DND-41 (cell line): ENCODE measurements at regions not wholly inside any gene's neighbourhood (a gene's known extent, or its start where the extent isn't known, plus 50 kb on each side); places are given as distances from the start of the nearest gene placed in this dataset.
A peak's percentile ranks its signal among the peaks of the same experiment; 100 is the strongest.

Source experiments
- ATAC-seq: fragments of 200-7000 bp; cut with Tn5 transposase; 3 replicates; pipeline ENCODE4 v1.9.1; 2021; ENCODE audit warnings: low read depth; ENCODE audit not compliant: insufficient read depth
- DNase-seq: peaks from one replicate; pipeline ENCODE4 v3.0.0-alpha.2; 2020
- H2AFZ ChIP-seq: 2 replicates; pipeline ENCODE4 v1.6.0; 2012; ENCODE audit warnings: low read depth, low read length
- H3K27ac ChIP-seq: 2 replicates; pipeline ENCODE4 v1.5.1; 2012; ENCODE audit warnings: low read length, inconsistent platforms
- H3K27me3 ChIP-seq: fragments of 200-600 bp; sonication (generic); 2 replicates; pipeline ENCODE4 v1.6.0; 2012; ENCODE audit warnings: low read length, mild to moderate bottlenecking, inconsistent platforms; ENCODE audit not compliant: insufficient read depth, poor library complexity
- H3K36me3 ChIP-seq: 2 replicates; pipeline ENCODE4 v1.5.1; 2012; ENCODE audit warnings: low read length, inconsistent platforms; ENCODE audit not compliant: insufficient read depth
- H3K4me1 ChIP-seq: 2 replicates; pipeline ENCODE4 v1.5.1; 2012; ENCODE audit warnings: mild to moderate bottlenecking, low read length; ENCODE audit not compliant: insufficient read depth
- H3K4me2 ChIP-seq: 2 replicates; pipeline ENCODE4 v1.6.0; 2012; ENCODE audit warnings: mild to moderate bottlenecking, moderate library complexity, low read length, inconsistent platforms; ENCODE audit not compliant: insufficient read depth
- H3K4me3 ChIP-seq, 2 experiments: fragments of 200-600 bp in 1 of 2; shearing (Covaris generic) in 1 of 2; 2 replicates each; pipeline ENCODE4 v1.5.1; 2012 to 2016; ENCODE audit warnings: inconsistent platforms in 2 of 2, low read length in 2 of 2, mild to moderate bottlenecking in 2 of 2, low read depth in 1 of 2, moderate library complexity in 1 of 2
- H3K79me2 ChIP-seq: 2 replicates; pipeline ENCODE4 v1.6.0; 2012; ENCODE audit warnings: low read length, inconsistent platforms; ENCODE audit not compliant: insufficient read depth
- H3K9ac ChIP-seq: 2 replicates; pipeline ENCODE4 v1.6.0; 2012; ENCODE audit warnings: low read depth, mild to moderate bottlenecking, inconsistent platforms, low read length, moderate library complexity
- H3K9me3 ChIP-seq: 2 replicates; pipeline ENCODE4 v1.5.1; 2012; ENCODE audit warnings: low read length, moderate library complexity, mild to moderate bottlenecking, inconsistent platforms; ENCODE audit not compliant: insufficient read depth, severe bottlenecking
- H4K20me1 ChIP-seq: 2 replicates; pipeline ENCODE4 v1.6.0; 2012; ENCODE audit warnings: low read length; ENCODE audit not compliant: insufficient read depth
- CTCF ChIP-seq: IDR thresholded peaks from 2 replicates; pipeline ENCODE4 v1.5.1; 2012; ENCODE audit warnings: borderline replicate concordance, low read length, moderate library complexity, mild to moderate bottlenecking; ENCODE audit not compliant: poor library complexity, severe bottlenecking; ENCODE audit errors: extremely low read depth
- EZH2 ChIP-seq: IDR thresholded peaks from 3 replicates; pipeline ENCODE4 v1.6.1; 2012; ENCODE audit warnings: borderline replicate concordance, low read depth, mild to moderate bottlenecking, moderate library complexity, low read length, inconsistent platforms; ENCODE audit not compliant: severe bottlenecking

GRCh38 chr6:137740091-137740755, 126.8 kb upstream of the TNFAIP3 start:
- H2AFZ ChIP-seq = no peak overlapping the region
- no peaks in the 10 kb centered on the region for H3K27me3 ChIP-seq
- H3K4me2 ChIP-seq = no peak overlapping the region
- no peaks in the 10 kb centered on the region for H4K20me1 ChIP-seq
- ATAC-seq (no peak), DNase-seq (no peak)
- TF ChIP-seq CTCF (no peak), EZH2 (no peak)
- H3K9me3 ChIP-seq = no peaks in the 10 kb centered on the region
- no peak overlapping the region for H3K9ac ChIP-seq
- peaks cover 89% of the 10 kb centered on the region for H3K4me1 ChIP-seq
- no peaks in the 10 kb centered on the region for H3K79me2 ChIP-seq
- no peaks in the 10 kb centered on the region for H3K36me3 ChIP-seq
- peak overlapping the region; percentile 97 for H3K27ac ChIP-seq
- H3K4me3 ChIP-seq = no peak overlapping the region

- no peak overlapping the region for H3K4me3 ChIP-seq
- ATAC-seq = no peak
- H3K27ac ChIP-seq = peak overlapping the region; percentile 97
- no peak overlapping the region for H3K9ac ChIP-seq
- DNase-seq = no peak
- H3K4me1 ChIP-seq = peaks cover 89% of the 10 kb centered on the region
- H3K79me2 ChIP-seq = no peaks in the 10 kb centered on the region
- no peak overlapping the region for H3K4me2 ChIP-seq
- H4K20me1 ChIP-seq = no peaks in the 10 kb centered on the region
- H3K9me3 ChIP-seq = no peaks in the 10 kb centered on the region
- no peaks in the 10 kb centered on the region for H3K36me3 ChIP-seq
- H2AFZ ChIP-seq = no peak overlapping the region
- TF ChIP-seq CTCF = peak; percentile 44
- no peak for TF ChIP-seq EZH2
- H3K27me3 ChIP-seq = no peaks in the 10 kb centered on the region
These were observed 125.9 kb upstream of the TNFAIP3 start for GRCh38 chr6:137740967-137741761.

GRCh38 chr6:137743493-137743892, 123.6 kb upstream of the TNFAIP3 start:
- H3K9ac ChIP-seq = no peak overlapping the region
- no peaks in the 10 kb centered on the region for H3K36me3 ChIP-seq
- peaks cover 78% of the 10 kb centered on the region for H3K4me1 ChIP-seq
- H3K4me3 ChIP-seq = no peak overlapping the region
- peak overlapping the region; percentile 62; the same call in 1 of the 2 replicates for H3K27ac ChIP-seq
- peak; percentile 55 for ATAC-seq
- H3K27me3 ChIP-seq = no peaks in the 10 kb centered on the region
- no peak for TF ChIP-seq EZH2
- TF ChIP-seq CTCF = no peak
- H4K20me1 ChIP-seq = no peaks in the 10 kb centered on the region
- peak; percentile 50 for DNase-seq
- H3K9me3 ChIP-seq = no peaks in the 10 kb centered on the region
- H3K4me2 ChIP-seq = no peak overlapping the region
- H2AFZ ChIP-seq = no peak overlapping the region
- no peaks in the 10 kb centered on the region for H3K79me2 ChIP-seq
